Loucy (cell line): ENCODE measurements at regions not wholly inside any gene's neighbourhood (a gene's known extent, or its start where the extent isn't known, plus 50 kb on each side); places are given as distances from the start of the nearest gene placed in this dataset.

Experiments used
- EZH2phosphoT487 ChIP-seq: fragments of 200-600 bp; IDR thresholded peaks from 2 replicates; pipeline ENCODE4 v1.6.1; 2018; ENCODE audit warnings: antibody characterized with exemption, mild to moderate bottlenecking, moderate library complexity, borderline replicate concordance
- TF ChIP-seq, protein P1 (sequence below): fragments of 200-600 bp; sonication (generic); conservative IDR thresholded peaks from 2 replicates; pipeline ENCODE4 v1.5.1; 2014; ENCODE audit warnings: mild to moderate bottlenecking, antibody characterized with exemption, low read length

DNA sequence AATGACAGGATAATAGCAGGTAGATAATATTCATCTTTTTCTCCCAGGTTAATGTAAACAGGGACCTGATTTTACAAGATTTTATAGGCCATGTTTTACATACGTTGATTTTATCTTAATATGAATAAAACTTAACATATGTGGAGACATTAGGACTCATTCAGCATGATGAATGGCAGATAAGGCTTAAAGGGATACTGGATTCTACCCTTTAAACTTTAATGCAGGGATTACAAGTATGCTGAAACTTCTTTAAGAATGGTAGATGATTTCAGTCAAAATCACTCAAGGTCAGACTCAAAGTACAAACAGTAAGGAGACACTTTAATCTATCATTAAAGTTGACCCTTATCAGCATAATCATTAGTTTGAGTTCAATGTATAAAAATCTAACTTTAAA is 274.5 kb upstream of the IZUMO3 start:
- TF ChIP-seq, protein P1, sequence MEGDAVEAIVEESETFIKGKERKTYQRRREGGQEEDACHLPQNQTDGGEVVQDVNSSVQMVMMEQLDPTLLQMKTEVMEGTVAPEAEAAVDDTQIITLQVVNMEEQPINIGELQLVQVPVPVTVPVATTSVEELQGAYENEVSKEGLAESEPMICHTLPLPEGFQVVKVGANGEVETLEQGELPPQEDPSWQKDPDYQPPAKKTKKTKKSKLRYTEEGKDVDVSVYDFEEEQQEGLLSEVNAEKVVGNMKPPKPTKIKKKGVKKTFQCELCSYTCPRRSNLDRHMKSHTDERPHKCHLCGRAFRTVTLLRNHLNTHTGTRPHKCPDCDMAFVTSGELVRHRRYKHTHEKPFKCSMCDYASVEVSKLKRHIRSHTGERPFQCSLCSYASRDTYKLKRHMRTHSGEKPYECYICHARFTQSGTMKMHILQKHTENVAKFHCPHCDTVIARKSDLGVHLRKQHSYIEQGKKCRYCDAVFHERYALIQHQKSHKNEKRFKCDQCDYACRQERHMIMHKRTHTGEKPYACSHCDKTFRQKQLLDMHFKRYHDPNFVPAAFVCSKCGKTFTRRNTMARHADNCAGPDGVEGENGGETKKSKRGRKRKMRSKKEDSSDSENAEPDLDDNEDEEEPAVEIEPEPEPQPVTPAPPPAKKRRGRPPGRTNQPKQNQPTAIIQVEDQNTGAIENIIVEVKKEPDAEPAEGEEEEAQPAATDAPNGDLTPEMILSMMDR, result no peak
- TF ChIP-seq EZH2phosphoT487, result no peak
